HepG2 (cell line): ENCODE measurements at regions not wholly inside any gene's neighbourhood (a gene's known extent, or its start where the extent isn't known, plus 50 kb on each side); places are given as distances from the start of the nearest gene placed in this dataset.

ENCODE experiments used
- GABPA ChIP-seq, 2 experiments: IDR thresholded peaks; 2 replicates each; pipeline ENCODE4 v1.6.1; 2011 to 2016; ENCODE audit warnings: low read depth in 2 of 2, low read length in 1 of 2, missing biosample characterization in 1 of 2, missing genetic modification characterization in 1 of 2
- POLR2A ChIP-seq, 2 experiments: IDR thresholded peaks; 2 replicates each; pipeline ENCODE4 v1.6.1; 2011; ENCODE audit warnings: low read depth in 2 of 2, low read length in 2 of 2, mild to moderate bottlenecking in 1 of 2, moderate library complexity in 1 of 2; ENCODE audit not compliant: insufficient read depth in 1 of 2
- TF ChIP-seq, protein P1 (sequence below): sonication (generic); formaldehyde crosslinking; IDR thresholded peaks from 2 replicates; pipeline ENCODE4 v1.5.0; 2020; ENCODE audit warnings: mild to moderate bottlenecking, missing genetic modification reagents, moderate library complexity
- TF ChIP-seq, protein P2 (sequence below): sonication (generic); formaldehyde crosslinking; IDR thresholded peaks from 2 replicates; pipeline ENCODE4 v1.4.0; 2020; ENCODE audit warnings: missing genetic modification reagents

DNA sequence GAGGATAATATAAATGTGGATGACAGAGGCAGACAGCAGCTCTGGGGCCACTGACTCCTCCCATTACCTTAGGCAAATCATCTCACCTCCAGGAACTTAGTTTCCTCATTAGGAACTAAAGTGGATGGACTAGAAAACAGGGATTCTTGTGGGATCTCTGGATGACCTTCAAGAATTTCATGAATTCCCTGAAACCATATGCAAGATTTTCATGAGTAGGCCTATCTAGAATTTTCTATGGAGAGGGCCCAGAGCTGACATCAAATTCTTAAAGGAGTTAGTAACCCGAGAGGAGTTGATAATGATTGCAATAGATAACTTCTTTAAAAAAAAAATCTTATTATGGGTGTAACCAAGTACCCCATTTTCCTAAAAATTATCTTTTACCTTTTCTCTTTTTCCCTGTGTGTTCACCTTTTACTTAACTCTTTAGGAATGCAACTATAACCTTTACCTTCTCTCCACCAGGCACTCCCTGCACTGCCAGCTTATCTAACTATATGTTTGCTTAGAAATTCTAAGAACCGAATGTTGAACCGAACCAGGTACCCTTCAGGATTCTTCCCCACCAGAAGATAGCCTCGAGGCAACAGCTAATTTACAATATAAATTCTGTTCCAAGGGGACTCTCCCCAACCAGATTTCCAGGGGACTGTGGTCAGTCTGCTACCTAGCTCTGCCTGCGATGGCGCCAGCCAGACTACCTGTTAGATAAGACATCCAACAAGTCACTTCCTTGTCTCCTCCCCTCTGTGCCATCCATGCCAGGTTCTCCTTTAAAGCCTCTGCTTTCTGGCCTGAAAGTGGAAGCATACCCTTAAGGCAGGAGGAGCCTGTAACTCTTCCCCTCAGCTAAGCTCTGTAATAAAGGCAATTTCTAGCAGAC, 86.0 kb downstream of the GCNT4 start:
- TF ChIP-seq, protein P1, sequence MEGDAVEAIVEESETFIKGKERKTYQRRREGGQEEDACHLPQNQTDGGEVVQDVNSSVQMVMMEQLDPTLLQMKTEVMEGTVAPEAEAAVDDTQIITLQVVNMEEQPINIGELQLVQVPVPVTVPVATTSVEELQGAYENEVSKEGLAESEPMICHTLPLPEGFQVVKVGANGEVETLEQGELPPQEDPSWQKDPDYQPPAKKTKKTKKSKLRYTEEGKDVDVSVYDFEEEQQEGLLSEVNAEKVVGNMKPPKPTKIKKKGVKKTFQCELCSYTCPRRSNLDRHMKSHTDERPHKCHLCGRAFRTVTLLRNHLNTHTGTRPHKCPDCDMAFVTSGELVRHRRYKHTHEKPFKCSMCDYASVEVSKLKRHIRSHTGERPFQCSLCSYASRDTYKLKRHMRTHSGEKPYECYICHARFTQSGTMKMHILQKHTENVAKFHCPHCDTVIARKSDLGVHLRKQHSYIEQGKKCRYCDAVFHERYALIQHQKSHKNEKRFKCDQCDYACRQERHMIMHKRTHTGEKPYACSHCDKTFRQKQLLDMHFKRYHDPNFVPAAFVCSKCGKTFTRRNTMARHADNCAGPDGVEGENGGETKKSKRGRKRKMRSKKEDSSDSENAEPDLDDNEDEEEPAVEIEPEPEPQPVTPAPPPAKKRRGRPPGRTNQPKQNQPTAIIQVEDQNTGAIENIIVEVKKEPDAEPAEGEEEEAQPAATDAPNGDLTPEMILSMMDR (CRISPR knock-in tag): no peak
- TF ChIP-seq, protein P2, sequence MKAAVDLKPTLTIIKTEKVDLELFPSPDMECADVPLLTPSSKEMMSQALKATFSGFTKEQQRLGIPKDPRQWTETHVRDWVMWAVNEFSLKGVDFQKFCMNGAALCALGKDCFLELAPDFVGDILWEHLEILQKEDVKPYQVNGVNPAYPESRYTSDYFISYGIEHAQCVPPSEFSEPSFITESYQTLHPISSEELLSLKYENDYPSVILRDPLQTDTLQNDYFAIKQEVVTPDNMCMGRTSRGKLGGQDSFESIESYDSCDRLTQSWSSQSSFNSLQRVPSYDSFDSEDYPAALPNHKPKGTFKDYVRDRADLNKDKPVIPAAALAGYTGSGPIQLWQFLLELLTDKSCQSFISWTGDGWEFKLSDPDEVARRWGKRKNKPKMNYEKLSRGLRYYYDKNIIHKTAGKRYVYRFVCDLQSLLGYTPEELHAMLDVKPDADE: no peak
- TF ChIP-seq POLR2A (IDR thresholded peaks at IDR 0.05; ENCODE audit: insufficient read depth in 1 of 2, low read depth in 2 of 2, low read length in 2 of 2) (no peak), GABPA (IDR thresholded peaks at IDR 0.05; ENCODE audit: low read depth, low read length) (no peak), GABPA (CRISPR knock-in tag; IDR thresholded peaks at IDR 0.05; ENCODE audit: low read depth) (no peak)
